K562 (cell line): ENCODE measurements at regions not wholly inside any gene's neighbourhood (a gene's known extent, or its start where the extent isn't known, plus 50 kb on each side); places are given as distances from the start of the nearest gene placed in this dataset.

Source experiments
- ATAC-seq: fragments of 200-7000 bp; cut with Tn5 transposase; 3 replicates; pipeline ENCODE4 v1.9.1; 2020; ENCODE audit warnings: moderate library complexity
- BruUV-seq: library from RNA; stranded (reverse); fragments of 400-500 nt; replicated peaks from 2 replicates; lab custom pipeline; 2021; lab: Mats Ljungman, UMichigan
- CTCF ChIA-PET: fragments of 300-600 bp; formaldehyde crosslinking; extraction: SDS; loops from one replicate; lab custom pipeline; 2021; ENCODE audit warnings: low intra/inter-chr PET ratio; lab: Yijun Ruan, JAX
- POLR2A ChIA-PET: fragments of 300-600, 350-650 bp; sonication (Branson Sonifier 250); formaldehyde crosslinking; extraction: SDS; loops from one replicate; lab custom pipeline; 2021; ENCODE audit warnings: antibody characterized with exemption, inconsistent platforms; lab: Yijun Ruan, JAX
- DNase-seq, 4 experiments: peaks; one replicate each; pipeline versions ENCODE4 v3.0.0 to v3.0.0-alpha.2; 2011 to 2018; ENCODE audit warnings: low spot score in 3 of 4, mixed read lengths in 3 of 4; ENCODE audit errors: extremely low read depth in 1 of 4
- FAIRE-seq: peaks from 2 replicates; lab custom pipeline; 2011; peaks lifted over from hg19 to GRCh38; lab: Jason Lieb, UNC
- H2AFZ ChIP-seq: 2 replicates; pipeline ENCODE4 v1.6.0; 2011; ENCODE audit warnings: low read depth, low read length, control low read depth, inconsistent platforms
- H3K27ac ChIP-seq: fragments of 200-600 bp; 3 replicates; pipeline ENCODE4 v1.8.0; 2011; ENCODE audit warnings: low read depth, mild to moderate bottlenecking, control low read depth, inconsistent platforms, low read length, moderate library complexity, mixed read lengths; ENCODE audit errors: extremely low read depth
- H3K27me3 ChIP-seq, 2 experiments: fragments of 300-600 bp in 1 of 2; 2 replicates in 1 of 2; 3 replicates in 1 of 2; pipeline versions ENCODE4 v1.6.0 to v1.8.0; 2011; ENCODE audit warnings: inconsistent platforms in 2 of 2, low read length in 2 of 2, mild to moderate bottlenecking in 1 of 2, mixed read lengths in 1 of 2, moderate library complexity in 1 of 2; ENCODE audit not compliant: control insufficient read depth in 2 of 2, insufficient read depth in 2 of 2
- H3K36me3 ChIP-seq: fragments of 300-600 bp; 3 replicates; pipeline ENCODE4 v1.8.0; 2011; ENCODE audit warnings: mild to moderate bottlenecking, low read length, inconsistent platforms; ENCODE audit not compliant: control insufficient read depth, insufficient read depth
- H3K4me1 ChIP-seq, 2 experiments: fragments of 200-600 bp in 1 of 2; replicated peaks in 1 of 2; 2 replicates in 1 of 2; 3 replicates in 1 of 2; pipeline versions ENCODE4 v1.5.1 to v1.8.0; 2011; ENCODE audit warnings: inconsistent platforms in 2 of 2, low read length in 2 of 2, mild to moderate bottlenecking in 1 of 2, mixed read lengths in 1 of 2, moderate library complexity in 1 of 2; ENCODE audit not compliant: control insufficient read depth in 2 of 2, insufficient read depth in 2 of 2
- H3K4me2 ChIP-seq: 2 replicates; pipeline ENCODE4 v1.6.1; 2011; ENCODE audit warnings: low read length, control low read depth, inconsistent platforms, mixed read lengths; ENCODE audit not compliant: insufficient read depth
- H3K4me3 ChIP-seq: fragments of 200-600 bp; sonication (generic), shearing (Covaris generic); 2 replicates; pipeline ENCODE4 v1.5.1; 2016; ENCODE audit warnings: control low read depth, inconsistent platforms
- H3K79me2 ChIP-seq: fragments of 200-600 bp; 3 replicates; pipeline ENCODE4 v1.8.0; 2011; ENCODE audit warnings: low read length, inconsistent platforms; ENCODE audit not compliant: control insufficient read depth, insufficient read depth
- H3K9ac ChIP-seq, 2 experiments: 2 replicates each; pipeline versions ENCODE4 v1.6.0 to v1.6.1; 2011; ENCODE audit warnings: low read depth in 2 of 2, low read length in 2 of 2, control low read depth in 1 of 2, inconsistent platforms in 1 of 2, mild to moderate bottlenecking in 1 of 2, mixed read lengths in 1 of 2; ENCODE audit not compliant: insufficient read depth in 1 of 2
- H3K9me1 ChIP-seq: one replicate; pipeline ENCODE4 v1.6.0; 2011; ENCODE audit warnings: inconsistent platforms, mild to moderate bottlenecking, low read length, moderate library complexity; ENCODE audit not compliant: control insufficient read depth, insufficient read depth
- H3K9me3 ChIP-seq: replicated peaks from 2 replicates; pipeline ENCODE4 v1.5.1; 2011; ENCODE audit warnings: low read depth, low read length, inconsistent platforms; ENCODE audit not compliant: control insufficient read depth, insufficient read depth
- H4K20me1 ChIP-seq: replicated peaks from 2 replicates; pipeline ENCODE4 v1.6.1; 2011; ENCODE audit warnings: low read length, inconsistent platforms, mixed read lengths; ENCODE audit not compliant: control insufficient read depth, insufficient read depth
- MAZ ChIP-seq, 2 experiments: fragments of 450-650 bp in 1 of 2; sonication (generic) in 1 of 2; formaldehyde crosslinking; IDR thresholded peaks in 1 of 2; conservative IDR thresholded peaks in 1 of 2; 2 replicates each; pipeline versions ENCODE4 v1.4.0 to v1.5.0; 2020; ENCODE audit warnings: mild to moderate bottlenecking in 1 of 2, missing genetic modification reagents in 1 of 2
- MBD2 ChIP-seq: sonication (generic); IDR thresholded peaks from 2 replicates; pipeline ENCODE4 v1.6.1; 2016; ENCODE audit warnings: low read depth, borderline replicate concordance
- STAT5A ChIP-seq: IDR thresholded peaks from 2 replicates; pipeline ENCODE4 v1.6.1; 2012; ENCODE audit warnings: low read length, inconsistent platforms, borderline replicate concordance
- ZNF263 ChIP-seq: sonication (generic); formaldehyde crosslinking; IDR thresholded peaks from 2 replicates; pipeline ENCODE4 v1.8.0; 2022; ENCODE audit warnings: mild to moderate bottlenecking, missing genetic modification reagents, borderline replicate concordance
- ZNF785 ChIP-seq: fragments of 250-450 bp; sonication (Bioruptor Pico); IDR thresholded peaks from 2 replicates; pipeline ENCODE4 v1.4.0; 2020; ENCODE audit warnings: mild to moderate bottlenecking
- WGBS: fragments of 100-300 bp; shearing (Covaris generic); methylation state at CpG from one replicate; pipeline ENCODE4 v1.1.6; 2016; ENCODE audit warnings: low coverage, mixed read lengths; ENCODE audit not compliant: insufficient coverage; ENCODE audit errors: missing lambda C conversion rate; 5-methylcytosine and 5-hydroxymethylcytosine counted together
- in situ Hi-C: fragments of 300-500 bp; cut with MboI; formaldehyde crosslinking; loops from 4 replicates; pipeline ENCODE4 v1.15.0; 2018; ENCODE audit warnings: inconsistent platforms, mixed read lengths
- intact Hi-C: fragments of 100-400 bp; cut with micrococcal nuclease; formaldehyde crosslinking; loops from 2 replicates; pipeline ENCODE4 v1.14.2; 2022
- TF ChIP-seq, protein P1 (sequence below): fragments of 250-450 bp; sonication (Bioruptor Pico); IDR thresholded peaks from 2 replicates; pipeline ENCODE4 v1.8.0; 2022; ENCODE audit warnings: moderate library complexity, mild to moderate bottlenecking, inconsistent platforms

DNA sequence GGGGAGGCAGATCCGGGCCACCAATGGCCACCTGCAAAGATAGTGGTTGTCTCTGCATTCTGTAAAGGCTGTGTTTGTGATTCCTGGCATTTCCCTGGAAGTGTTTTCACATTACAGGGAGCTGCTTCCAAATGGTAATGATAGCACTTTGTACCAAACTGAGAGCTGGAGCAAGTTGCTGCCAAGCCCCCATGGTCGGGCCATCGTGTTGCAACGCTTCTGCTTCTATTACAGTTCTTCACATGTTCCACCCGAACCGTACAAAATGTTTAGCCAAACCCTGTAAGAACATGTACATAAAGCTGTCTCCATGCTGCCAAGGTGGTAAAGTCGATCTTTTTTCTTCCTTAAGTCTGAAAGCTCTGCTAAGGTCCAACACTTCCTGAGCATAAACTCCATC is 397.7 kb upstream of the NFE2L3 start:
- in situ Hi-C loops (no loop called here), intact Hi-C loops (no loop called here)
- Histone ChIP-seq H2AFZ (no peak overlapping the region), H3K27ac (no peak overlapping the region), H3K9me3 (no peaks in the 10 kb centered on the region), H3K4me2 (no peak overlapping the region), H3K79me2 (no peaks in the 10 kb centered on the region), H3K9ac (no peak overlapping the region), H3K9me1 (no peaks in the 10 kb centered on the region), H3K4me3 (no peak overlapping the region), H3K36me3 (no peaks in the 10 kb centered on the region), H4K20me1 (no peaks in the 10 kb centered on the region), H3K27me3 (peaks cover 26 to 31% of the 10 kb centered on the region in 2 experiments), H3K4me1 (no peaks in the 10 kb centered on the region; a peak in 1 of 5 replicates)
- ChIA-PET CTCF (no interaction called here), POLR2A (interaction anchor here (0.5 kb wide), 1 partner anchor 230 kb away, joined by 3 read pairs; no protein-coding TSS in a partner anchor)
- TF ChIP-seq, protein P1, sequence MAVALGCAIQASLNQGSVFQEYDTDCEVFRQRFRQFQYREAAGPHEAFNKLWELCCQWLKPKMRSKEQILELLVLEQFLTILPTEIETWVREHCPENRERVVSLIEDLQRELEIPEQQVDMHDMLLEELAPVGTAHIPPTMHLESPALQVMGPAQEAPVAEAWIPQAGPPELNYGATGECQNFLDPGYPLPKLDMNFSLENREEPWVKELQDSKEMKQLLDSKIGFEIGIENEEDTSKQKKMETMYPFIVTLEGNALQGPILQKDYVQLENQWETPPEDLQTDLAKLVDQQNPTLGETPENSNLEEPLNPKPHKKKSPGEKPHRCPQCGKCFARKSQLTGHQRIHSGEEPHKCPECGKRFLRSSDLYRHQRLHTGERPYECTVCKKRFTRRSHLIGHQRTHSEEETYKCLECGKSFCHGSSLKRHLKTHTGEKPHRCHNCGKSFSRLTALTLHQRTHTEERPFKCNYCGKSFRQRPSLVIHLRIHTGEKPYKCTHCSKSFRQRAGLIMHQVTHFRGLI (CRISPR knock-in tag): no peak
- TF ChIP-seq MAZ (CRISPR knock-in tag; conservative IDR thresholded peaks at IDR 0.05 in 1 of 2, IDR thresholded peaks at IDR 0.05 in 1 of 2): no peak
- no peak for TF ChIP-seq STAT5A
- TF ChIP-seq MBD2: no peak
- no peak for TF ChIP-seq ZNF263
- no peak for TF ChIP-seq ZNF785 (CRISPR knock-in tag)
- WGBS: 9% methylated on average over 7 of the region's 7 CpGs
- ATAC-seq: no peak
- FAIRE-seq: no peak
- no peak for DNase-seq
- no TSS peak for BruUV-seq
